Stimulated activated CD4-positive, alpha-beta T cell treated with anti-CD3 and anti-CD28 coated beads, Interleukin-15, amount 100 ng/mL, for 1 hour (primary cell): ENCODE measurements at regions not wholly inside any gene's neighbourhood (a gene's known extent, or its start where the extent isn't known, plus 50 kb on each side); places are given as distances from the start of the nearest gene placed in this dataset.
"Not testable (repeated sequence)": the region's sequence is repeated elsewhere in the genome, so short reads cannot be mapped to it uniquely, and the experiment has no call there.

ENCODE experiments used
- DNase-seq, 2 donors: peaks; one replicate each; pipeline ENCODE4 v3.0.0-alpha.2; 2020; ENCODE audit warnings: low read depth in 1 of 2, low spot score in 1 of 2

DNA sequence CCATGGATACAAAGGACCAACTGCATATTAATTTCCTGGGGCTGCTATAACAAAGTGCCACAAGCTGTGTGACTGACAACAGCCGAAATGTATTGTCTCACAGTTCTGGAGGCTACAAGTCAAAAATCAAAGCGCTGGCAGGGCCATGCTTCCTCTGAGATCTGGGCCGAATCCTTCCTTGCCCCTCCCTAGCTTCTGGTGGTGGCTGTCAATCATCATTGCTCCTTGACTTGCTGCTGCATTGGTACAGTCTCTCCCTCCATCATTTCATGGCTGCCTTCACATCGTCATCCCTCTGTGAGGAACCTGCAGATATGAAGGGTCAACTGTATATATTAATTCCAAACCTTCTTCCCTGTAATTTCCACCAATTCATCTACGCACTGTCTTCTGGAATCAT lies 118.3 kb downstream of the EXOC5 start:
- no peak for DNase-seq

DNA sequence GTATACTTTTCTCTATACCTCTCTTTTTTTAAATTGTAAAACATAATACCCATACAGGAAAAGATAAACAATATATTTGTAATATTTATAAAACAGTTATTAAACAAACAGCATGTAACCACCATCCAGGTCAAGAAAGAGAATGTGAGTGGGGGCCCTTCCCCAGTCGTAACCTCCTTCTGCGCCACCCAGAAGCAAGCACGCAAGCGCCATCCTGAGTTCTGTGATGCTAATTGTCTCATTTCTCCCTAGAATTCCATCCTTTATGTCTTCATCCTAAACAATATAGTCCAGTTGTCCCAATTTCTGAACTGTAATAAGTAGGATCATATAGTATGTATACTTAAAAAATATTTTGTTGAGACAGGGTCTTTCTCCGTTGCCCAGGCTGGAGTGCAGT lies 129.5 kb downstream of the EXOC5 start:
- DNase-seq: no peak

DNA sequence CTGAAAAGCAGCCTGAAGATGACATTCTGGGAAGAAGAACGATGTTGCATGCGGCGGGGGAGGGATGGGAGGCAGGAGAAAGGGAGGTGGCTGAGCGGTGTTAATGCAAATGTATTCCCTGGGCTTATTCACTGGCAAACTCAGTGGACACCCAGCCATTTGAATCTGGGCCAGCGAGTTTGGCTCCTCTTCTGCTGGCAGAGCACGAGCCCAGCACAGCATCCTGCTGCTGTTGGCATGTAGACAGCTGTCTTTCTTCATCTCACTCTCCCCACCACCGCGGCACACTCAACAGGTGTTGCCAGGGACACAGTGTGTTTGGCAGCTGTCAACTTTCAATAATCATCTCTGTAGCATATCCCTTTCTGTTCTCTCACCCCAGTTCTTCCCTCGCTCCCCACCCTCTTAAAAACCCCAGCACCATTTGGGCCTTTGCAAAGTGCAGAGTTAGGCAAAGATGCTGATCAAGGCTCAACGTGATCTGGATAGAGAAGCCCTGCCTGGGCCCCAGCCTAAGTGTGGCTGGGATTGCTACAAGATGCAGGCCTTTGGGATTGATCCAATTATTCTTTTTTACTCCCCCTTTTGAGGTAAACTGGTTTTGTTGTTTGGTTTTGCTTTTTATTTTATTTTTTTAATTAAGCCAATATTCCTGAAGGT lies 131.9 kb downstream of the EXOC5 start:
- DNase-seq: no peak

DNA sequence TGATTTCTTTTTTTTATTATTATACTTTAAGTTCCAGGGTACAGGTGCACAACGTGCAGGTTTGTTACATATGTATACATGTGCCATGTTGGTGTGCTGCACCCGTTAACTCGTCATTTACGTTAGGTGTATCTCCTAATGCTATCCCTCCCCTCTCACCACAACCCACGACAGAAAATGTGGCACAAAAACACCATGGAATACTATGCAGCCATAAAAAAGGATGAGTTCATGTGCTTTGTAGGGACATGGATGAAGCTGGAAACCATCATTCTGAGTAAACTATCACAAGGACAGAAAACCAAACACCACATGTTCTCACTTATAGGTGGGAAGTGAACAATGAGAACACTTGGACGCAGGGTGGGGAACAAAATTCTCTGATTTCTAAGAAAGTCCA lies 140.9 kb downstream of the EXOC5 start:
- not testable (repeated sequence) for DNase-seq

DNA sequence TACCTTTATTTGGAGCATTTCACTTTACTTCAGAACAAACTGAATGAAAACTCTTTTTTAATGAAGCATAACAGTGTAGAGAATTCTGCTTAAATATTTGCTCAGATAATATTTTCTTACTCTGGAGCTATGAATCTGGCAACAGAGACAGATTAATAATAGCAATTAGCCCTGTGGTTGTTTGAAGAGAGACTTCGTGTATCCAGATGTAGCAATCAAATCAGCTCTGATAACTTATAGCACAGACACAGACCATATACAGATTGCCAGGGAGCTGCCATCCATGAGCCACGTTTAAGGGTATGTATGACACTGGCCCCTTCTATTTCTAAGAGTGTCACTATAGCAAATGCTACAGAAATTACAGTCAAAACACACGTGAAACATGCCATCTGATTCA lies 146.6 kb downstream of the EXOC5 start:
- DNase-seq: no peak

DNA sequence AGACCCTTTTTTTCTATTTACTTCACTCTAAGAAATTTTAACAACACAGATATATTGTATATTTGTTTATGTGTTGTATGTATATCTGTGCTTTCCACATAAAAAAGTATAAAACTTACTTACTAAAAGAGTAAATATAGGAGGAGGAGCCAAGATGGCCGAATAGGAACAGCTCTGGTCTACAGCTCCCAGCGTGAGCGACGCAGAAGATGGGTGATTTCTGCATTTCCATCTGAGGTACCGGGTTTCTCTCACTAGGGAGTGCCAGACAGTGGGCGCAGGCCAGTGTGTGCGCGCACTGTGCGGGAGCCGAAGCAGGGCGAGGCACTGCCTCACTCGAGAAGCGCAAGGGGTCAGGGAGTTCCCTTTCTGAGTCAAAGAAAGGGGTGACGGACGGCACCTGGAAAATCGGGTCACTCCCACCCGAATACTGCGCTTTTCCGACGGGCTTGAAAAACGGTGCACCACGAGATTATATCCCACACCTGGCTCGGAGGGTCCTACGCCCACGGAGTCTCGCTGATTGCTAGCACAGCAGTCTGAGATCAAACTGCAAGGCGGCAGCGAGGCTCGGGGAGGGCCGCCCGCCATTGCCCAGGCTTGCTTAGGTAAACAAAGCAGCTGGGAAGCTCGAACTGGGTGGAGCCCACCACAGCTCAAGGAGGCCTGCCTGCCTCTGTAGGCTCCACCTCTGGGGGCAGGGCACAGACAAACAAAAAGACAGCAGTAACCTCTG lies 156.5 kb downstream of the EXOC5 start:
- DNase-seq: not testable (repeated sequence)

DNA sequence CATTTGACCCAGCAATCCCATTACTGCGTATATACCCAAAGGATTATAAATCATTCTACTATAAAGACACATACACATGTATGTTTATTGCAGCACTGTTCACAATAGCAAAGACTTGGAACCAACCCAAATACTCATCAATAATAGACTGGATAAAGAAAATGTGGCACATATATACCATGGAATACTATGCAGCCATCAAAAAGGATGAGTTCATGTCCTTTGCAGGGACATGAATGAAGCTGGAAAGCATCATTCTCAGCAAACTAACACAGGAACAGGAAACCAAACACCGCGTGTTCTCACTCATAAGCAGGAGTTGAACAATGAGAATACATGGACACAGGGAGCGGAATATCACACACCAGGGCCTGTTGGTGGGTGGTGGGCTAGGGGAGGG lies 158.3 kb downstream of the EXOC5 start:
- not testable (repeated sequence) for DNase-seq

DNA sequence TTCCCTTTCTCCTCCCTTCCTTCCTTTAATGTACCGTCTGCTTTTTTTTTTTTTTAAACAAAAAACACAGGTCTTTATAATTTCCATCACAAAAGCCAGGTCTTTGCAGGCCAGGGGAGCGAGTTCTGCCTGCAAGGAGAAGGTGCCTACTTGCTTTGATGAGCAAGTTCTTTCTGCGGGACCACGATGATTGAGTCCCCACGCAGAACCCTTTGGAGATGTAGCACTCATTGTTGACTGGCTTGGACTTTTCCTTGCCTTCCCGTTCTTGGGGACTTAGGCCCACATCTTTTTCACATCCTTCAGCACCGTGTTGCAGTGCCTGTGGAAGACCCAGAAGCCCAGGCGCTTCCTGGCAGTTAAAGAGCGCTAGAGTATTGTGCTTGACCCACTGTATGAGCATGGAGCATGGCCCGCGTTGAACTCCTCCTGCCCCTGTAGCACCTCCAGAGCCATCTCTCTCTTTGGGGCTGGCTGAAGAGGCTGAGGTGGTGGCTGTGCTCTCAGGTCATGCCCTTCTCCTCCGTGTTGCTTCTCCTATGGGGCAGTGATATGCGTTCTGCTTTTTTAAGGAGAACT lies 177.6 kb downstream of the EXOC5 start:
- no peak for DNase-seq

DNA sequence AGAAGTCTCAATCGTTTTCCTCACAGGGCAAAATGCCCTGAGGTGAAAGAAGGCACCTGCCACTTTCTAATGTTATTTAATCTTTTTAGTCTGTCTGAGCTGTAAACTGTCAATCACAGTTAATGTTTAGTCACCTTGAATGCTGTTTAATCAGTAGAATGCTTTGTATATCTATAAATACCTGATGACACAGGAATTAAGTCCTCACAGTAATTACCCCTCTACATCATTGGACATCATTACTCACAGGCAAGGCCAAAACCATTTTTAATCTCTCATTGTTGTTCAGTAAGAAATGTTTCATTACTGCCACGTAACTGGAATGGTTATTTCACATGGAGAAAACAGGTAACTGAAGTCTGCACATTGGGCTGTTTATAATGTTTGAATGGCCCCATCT lies 178.8 kb downstream of the EXOC5 start:
- DNase-seq: no peak

DNA sequence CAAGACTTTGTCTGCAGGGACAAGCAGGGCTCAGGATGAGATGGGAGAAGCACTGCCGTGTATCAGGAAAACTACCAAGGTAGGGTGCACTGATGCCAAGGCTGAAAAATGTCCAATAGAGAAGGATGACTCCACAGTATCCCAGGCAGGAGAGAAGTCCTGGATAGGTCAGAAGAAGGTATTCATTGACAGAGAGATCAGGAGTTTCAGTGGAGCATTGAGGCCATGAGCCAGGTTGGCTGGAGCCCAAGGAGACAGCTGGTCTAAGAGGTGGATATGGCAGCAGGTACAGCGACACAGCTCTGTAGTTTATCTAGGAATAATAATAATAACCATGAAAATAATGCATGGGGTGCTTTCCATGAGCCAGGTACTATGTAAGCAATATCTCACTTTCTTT lies 180.9 kb downstream of the EXOC5 start:
- DNase-seq: no peak

DNA sequence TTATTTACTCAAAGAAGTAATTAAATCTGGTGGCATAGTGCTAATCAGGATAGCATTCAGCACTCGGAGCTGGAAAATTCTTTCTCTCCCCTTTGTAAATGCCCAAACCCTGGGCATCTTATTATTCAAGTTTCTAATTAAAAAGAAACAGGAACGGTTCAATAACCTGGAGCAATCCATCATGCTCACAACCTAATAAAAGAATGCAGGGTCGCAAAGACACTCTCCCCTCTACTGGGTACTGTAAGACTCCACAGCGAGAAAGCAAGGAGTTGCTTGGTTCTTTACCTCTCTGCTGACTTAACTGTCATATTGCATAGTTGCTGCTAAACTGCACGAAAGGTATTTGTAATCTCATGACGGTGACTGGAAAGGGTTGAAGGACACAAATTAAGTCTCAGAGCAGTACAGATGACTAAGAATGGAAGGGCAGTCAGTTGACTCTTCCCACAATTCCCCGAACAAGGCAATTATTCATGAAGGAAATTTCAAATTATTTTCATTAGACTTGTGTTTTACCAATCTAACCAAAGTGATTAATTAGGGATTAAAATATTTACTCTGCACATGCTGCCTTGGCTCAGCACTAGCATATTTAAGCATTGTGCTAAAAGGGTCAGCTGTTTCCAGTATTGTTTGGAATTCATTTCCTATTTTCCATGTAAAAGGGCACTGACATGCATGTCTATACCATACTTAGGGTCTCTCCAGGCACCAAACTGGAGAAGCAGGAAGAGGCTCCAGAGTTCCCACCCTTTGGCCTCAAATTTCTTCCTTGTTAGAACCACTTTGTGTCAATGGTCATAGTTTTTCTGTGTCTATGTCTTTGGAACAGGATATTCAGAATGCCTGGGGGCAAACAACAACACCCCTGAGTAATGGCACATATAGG lies 182.2 kb downstream of the EXOC5 start:
- DNase-seq: no peak

DNA sequence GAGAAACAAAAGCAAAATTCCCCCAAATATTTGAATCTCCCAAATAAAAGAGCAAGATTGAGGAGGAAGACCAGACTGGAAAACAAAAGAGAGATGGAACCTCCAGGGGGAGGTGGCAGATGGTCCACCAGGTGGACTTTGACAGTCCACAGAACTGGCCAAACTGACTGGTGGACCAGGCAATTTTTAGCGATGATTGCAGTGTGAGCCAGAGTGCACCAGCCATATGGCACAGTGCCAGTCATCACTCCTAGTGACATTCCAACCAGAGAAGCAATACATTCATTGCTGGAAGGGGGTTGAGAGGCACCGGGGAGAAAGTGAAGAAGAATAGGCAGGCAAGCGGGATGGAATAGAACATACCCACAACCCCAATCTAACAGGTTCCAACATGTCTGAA lies 182.9 kb downstream of the EXOC5 start:
- DNase-seq: no peak

DNA sequence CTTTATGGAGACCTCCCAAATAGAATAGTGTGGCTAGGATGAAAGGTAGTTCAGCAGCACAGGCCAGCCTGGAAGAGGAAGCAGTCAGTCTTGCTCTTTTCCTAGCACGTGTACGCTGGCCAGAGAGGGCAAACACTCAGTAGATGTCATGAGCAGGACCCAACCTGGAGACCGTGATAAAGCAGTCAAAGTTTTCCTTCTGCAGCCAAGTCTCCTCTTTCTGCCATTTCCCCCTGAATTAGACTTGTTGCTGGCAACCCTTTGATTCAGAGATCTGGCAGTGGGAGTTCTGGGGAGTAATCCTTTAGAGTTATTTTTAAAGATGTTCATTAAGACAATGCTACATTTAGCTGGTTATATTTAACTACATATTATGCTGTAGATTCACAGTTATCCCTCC lies 183.7 kb downstream of the EXOC5 start:
- no peak for DNase-seq

DNA sequence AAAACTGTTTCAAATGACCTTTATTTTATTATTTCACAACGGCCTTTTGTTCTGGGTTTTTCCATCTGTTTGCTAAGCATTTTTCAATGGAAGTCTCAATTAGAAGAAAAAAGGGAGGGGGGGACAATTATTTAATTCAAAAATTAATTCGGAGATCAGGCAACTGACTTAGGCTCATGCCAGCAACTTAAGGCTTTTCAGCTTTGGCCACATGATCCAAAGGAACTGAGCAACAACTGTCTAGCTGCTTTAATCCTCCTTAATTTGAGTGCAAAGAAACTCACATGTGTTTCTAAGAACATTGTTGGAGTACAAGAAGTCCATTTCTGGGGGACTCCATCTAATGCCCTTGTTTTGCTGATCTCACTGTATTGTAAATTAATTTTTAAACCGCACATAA lies 188.0 kb downstream of the EXOC5 start:
- DNase-seq: no peak

DNA sequence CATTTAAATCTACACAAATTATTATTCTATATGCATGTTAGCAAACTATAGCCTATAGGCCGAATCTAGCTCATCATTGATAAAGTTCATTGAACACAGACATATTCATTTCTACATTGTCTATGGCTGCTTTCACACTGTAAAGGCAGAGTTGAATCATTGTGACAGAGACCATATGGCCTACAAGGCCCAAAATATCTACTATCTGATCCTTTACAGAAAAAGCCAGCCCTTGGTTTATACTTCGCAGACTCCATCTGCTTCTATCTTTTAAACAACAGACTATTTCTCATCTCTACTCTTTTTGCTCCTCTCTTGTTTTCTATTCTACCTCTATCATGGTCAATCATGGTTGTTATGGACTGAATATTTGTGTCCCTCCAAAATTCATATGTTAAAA lies 190.7 kb downstream of the EXOC5 start:
- no peak for DNase-seq

DNA sequence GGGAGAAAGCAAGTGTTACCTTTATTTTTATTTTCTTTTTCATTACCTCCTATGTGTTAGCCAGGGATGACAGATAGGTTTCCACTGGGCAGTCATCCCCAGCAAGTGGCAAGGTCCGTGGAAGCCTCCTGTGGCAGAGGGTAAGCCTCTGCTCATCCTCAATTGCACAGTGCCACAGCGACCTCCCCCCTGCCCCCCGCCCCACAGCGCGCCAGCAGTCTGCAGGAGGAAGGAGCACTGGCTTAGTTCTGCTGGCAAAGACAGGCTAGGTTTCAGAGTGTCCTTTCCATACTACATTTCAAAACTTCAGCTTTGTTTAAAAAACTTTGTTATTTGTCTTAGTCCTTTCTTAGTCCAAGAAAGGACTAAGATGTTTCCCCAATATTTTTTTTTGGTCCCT lies 194.7 kb downstream of the EXOC5 start:
- DNase-seq: no peak

DNA sequence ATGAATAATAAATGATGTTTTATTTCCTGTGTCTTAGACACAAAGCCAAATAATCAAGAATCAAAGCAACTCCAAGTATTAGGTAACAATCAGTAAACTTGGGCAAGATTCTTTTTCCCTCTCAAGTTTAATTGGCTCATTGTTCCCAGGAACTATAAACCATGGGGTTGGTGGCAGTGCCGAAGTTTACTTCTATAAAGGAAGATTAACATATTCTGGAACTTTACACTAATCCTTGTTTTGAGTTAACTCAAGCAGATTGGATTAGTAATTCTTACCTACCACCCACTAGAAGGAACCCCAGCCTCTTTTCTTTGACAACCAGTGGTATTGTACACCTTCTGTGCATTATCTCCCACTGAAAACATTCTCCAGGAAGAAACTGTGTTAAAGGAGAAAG lies 197.1 kb downstream of the EXOC5 start:
- no peak for DNase-seq

DNA sequence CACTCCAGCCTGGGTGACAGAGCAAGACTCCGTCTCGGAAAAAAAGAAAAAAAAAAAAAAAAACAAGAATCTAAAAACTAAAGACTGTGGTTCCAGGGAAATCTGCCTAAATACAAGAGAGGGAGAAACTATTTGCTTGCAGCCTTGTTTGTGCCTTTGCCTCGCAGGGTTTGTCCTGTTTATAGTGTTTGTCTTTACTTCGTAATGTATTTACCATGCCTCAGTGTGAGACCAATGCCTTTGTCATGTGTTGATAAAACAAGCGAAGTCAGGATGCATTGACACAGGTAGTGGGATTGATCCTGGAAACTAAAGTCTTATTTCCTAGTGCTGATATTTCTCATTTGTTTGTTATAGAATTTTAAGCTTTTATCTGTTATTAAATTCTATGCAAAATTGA lies 199.0 kb downstream of the EXOC5 start:
- DNase-seq: no peak

DNA sequence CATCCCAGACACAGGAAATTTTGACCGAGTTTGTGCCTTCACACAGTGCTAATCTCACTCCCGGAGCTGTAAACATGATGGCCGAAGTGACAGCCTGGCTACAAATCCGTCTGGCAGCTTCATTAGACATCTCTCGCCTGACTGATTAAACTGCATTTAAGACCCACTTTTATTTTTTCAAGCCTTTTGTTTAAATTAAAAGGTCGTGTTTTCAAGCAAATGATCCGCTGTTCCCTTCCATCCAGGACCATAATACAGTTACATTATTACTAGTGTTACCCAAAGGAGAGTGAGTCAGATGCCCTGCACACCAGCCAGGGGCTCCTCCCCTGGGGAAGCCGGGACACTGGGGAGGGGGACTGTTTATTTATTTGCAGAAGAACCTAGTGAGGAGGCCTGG lies 200.2 kb downstream of the EXOC5 start:
- no peak for DNase-seq

DNA sequence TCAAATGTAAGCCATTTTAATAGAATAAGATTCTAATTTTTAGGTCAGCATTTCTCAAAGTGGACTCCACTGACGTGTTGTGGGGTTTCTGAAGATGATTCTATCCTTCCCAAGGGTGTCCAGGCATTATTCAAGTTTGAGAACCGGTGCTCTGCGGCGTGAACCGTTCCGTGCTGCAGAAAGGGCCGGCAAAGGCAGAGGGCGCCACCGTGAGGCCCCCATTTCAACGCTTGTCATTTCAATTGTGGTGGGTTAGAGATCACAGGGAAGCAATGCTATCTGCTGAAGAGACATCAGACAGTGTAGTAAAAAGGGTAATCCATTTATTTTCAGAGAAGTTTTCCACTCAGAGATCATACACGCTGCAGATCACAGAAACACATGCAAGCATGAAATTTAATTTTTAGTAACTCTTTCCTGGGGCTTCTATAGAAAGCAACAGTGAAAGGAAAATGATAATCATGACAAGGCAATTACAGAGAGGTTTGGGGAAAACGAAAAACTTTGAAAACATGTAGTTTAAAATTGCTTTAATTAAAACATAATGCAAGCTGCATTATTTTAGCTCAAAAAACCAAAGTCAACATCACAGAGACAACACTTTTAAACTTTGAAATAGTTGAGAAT lies 201.7 kb downstream of the EXOC5 start:
- DNase-seq: peak in 1 of 2 donors; percentile 18

DNA sequence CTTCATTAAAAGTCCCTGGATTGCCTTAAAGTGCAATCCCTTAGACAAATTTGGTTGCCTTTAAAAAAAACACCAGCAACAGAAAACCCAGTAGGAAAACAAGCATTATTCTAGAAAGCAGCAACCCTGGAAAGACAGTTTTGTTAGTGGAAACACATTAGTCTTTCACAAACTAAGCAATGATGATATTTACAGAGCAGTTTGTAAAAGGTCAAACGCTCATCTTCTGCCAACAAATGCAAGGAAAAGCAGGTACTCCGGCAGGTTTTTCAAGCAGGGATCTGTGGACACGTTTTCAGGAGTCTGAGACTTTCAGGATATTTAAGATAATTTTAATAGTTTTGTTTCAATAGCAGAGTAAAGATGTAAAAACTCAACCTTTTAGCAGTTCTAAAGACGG lies 202.2 kb downstream of the EXOC5 start:
- DNase-seq: no peak
